ENCODE measurements at regions not wholly inside any gene's neighbourhood (a gene's known extent, or its start where the extent isn't known, plus 50 kb on each side); places are given as distances from the start of the nearest gene placed in this dataset.

DNA sequence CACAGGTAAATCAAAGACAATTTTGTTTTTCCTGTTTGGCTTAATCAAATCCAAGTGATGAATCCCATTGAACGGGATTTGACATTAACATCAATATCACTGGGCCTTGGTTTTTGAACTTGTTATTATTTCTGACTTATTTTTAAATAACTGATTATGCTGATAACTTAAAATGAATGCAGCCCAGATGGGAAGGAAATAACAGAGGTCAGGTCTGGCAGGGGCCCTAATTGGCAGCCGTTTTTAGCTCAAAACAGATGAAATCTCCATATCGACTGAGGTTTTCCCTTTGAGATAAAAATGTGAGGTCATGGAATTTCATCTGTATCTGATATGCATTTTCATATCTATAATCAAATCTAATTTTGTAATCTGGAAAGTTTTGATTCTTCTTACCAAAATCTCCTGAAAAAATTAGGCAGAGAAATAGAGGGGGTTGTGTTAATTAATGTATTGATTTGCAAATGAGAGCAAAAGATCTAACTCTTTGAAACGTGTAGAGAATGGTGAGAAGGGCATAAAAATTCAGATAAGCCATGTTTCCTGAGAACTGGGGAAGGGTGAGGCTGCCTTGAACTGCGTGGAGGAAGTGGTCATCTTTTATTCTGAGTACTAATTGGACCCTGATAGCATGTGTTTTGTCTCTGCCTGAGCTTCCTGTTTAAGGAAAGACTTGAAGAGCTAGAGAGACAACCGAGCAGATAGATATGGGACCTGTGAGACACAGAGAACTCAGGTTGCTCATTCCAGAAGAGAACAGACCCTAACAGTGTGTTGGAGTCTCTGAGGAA, 98.2 kb upstream of the C1QTNF9B start:
- Histone ChIP-seq H3K4me3 (no peak overlapping the region), H3K9me3 (no peaks in the 10 kb centered on the region; the same call in 2 of the 3 replicates), H3K4me1 (no peaks in the 10 kb centered on the region), H3K4me2 (no peak overlapping the region), H3K27ac (no peak overlapping the region)
- FAIRE-seq: no peak
- DNase-seq (ENCODE audit: low read depth in 1 of 2, low spot score in 1 of 2): no peak
- ChIA-PET POLR2A (no interaction called here), CTCF (no interaction called here)
- 35% methylated on average over 6 of the region's 6 CpGs for WGBS (ENCODE audit: missing lambda C conversion rate)
- no peak for TF ChIP-seq JUNB (IDR thresholded peaks at IDR 0.05)
- no peak for TF ChIP-seq FOSL2 (IDR thresholded peaks at IDR 0.05)
- no peak for TF ChIP-seq FOSL2 (CRISPR knock-in tag; IDR thresholded peaks at IDR 0.05)
- no peak for TF ChIP-seq RNF2 (IDR thresholded peaks at IDR 0.05; ENCODE audit: borderline replicate concordance, low read depth)
- TF ChIP-seq JUN (IDR thresholded peaks at IDR 0.05): no peak
- TF ChIP-seq FOXS1 (CRISPR knock-in tag; IDR thresholded peaks at IDR 0.05): no peak
- TF ChIP-seq EHMT2 (IDR thresholded peaks at IDR 0.05; ENCODE audit: low read depth): no peak
- no peak for TF ChIP-seq EP300 (IDR thresholded peaks at IDR 0.05)
- ATAC-seq: no peak

DNA sequence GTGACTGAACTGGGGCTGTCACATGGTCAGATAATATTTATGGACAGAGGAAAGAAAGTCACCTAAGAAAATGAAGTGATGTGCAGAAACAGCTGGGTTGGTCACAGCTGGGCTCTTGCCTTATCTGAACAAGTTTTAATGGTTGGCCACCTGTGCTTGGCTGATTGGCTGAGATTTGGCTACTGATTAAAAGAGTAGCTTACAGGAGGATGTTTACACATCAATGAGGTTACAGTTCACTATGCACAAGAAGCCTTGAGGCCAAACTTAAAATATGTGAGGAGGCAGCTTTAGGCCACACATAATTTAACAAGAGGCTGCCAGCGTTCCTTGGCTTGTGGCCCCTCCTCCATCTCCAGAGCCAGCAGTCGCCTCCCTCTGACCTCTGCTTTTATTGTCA, 99.2 kb upstream of the C1QTNF9B start:
- POLR2A ChIA-PET: no interaction called here
- DNase-seq (ENCODE audit: low read depth in 1 of 2, low spot score in 1 of 2): no peak

DNA sequence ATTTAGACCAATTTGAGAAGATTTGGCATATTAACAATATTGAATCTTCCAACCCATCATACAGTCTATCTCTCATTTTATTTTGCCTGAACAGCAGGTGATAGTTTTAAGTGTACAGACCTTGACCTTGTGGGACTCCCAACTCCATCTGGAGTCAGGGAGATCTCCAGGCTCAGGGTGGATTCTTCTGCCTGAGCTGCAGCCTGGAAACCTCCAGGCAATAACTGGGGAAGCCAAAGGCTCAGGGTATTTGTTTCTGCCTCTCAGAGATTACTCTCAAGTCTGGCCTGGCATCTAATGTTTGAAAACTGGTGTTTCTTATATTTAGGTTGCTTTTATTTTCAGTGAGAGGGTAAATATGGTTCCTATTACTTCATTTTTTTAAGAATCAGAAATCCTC, 102.1 kb upstream of the C1QTNF9B start:
- no peak overlapping the region for H3K4me3 ChIP-seq
- POLR2A ChIA-PET: no interaction called here
- H3K27ac ChIP-seq: no peak overlapping the region
- CTCF ChIA-PET: no interaction called here
- H3K9me3 ChIP-seq: no peaks in the 10 kb centered on the region; the same call in 2 of the 3 replicates
- FAIRE-seq (no peak), DNase-seq (ENCODE audit: low read depth in 1 of 2, low spot score in 1 of 2) (no peak), ATAC-seq (no peak)
- H3K4me2 ChIP-seq: no peak overlapping the region
- no peaks in the 10 kb centered on the region for H3K4me1 ChIP-seq
- no peak for TF ChIP-seq ESRRA (IDR thresholded peaks at IDR 0.05; ENCODE audit: borderline replicate concordance, low read length)
- no peak for TF ChIP-seq JUNB (IDR thresholded peaks at IDR 0.05)
- no peak for TF ChIP-seq CBX8 (IDR thresholded peaks at IDR 0.05)
- TF ChIP-seq POLR2A (IDR thresholded peaks at IDR 0.05; ENCODE audit: low read length): no peak
- no peak for TF ChIP-seq TP53 (CRISPR knock-in tag; IDR thresholded peaks at IDR 0.05)
- no peak for TF ChIP-seq SREBF2 (IDR thresholded peaks at IDR 0.05)
- TF ChIP-seq, protein P1, sequence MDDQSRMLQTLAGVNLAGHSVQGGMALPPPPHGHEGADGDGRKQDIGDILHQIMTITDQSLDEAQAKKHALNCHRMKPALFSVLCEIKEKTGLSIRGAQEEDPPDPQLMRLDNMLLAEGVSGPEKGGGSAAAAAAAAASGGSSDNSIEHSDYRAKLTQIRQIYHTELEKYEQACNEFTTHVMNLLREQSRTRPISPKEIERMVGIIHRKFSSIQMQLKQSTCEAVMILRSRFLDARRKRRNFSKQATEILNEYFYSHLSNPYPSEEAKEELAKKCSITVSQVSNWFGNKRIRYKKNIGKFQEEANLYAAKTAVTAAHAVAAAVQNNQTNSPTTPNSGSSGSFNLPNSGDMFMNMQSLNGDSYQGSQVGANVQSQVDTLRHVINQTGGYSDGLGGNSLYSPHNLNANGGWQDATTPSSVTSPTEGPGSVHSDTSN (IDR thresholded peaks at IDR 0.05): no peak
- no peak for TF ChIP-seq FOSB (CRISPR knock-in tag; IDR thresholded peaks at IDR 0.05)

More for the DNA sequence above, 99.2 kb upstream of the C1QTNF9B start:
- TF ChIP-seq ZC3H11A (IDR thresholded peaks at IDR 0.05): no peak
- Histone ChIP-seq H3K4me2 (no peak overlapping the region), H3K27ac (no peak overlapping the region), H3K9me3 (no peaks in the 10 kb centered on the region; the same call in 2 of the 3 replicates), H3K4me1 (no peaks in the 10 kb centered on the region), H3K4me3 (no peak overlapping the region)
- no peak for ATAC-seq
- FAIRE-seq: no peak
- 8% methylated on average over 2 of the region's 2 CpGs for WGBS (ENCODE audit: missing lambda C conversion rate)
- CTCF ChIA-PET: no interaction called here

DNA sequence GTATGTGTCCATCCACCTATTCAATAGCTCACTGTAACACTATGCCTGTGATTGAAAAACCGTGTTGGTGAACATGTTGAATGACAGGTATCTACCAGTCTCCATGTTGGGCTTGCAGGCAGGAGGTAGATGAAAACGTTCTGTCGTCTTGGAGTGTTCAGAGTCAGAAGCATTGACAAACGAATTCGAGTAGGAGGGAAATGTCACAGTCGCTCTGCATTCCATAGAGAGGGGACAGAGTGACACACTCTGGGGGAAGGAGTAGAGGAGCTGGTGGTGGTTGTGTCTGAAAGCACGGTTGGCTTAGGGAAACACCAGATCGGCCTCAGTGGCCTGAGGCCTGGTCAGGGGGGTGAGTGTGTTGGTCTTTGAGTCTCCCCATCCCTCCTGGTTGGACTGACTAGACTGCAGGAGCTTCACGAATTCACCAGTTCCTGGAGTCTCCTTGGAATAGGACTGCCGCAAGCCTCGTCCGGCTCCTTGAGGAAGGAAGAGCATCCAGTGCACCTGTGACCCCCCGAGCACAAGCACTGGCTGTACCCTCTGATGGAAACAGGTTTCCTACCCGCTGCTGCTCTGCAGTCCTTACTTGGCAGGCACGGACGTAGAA, 105.0 kb upstream of the C1QTNF9B start:
- ChIA-PET CTCF (no interaction called here), POLR2A (no interaction called here)
- WGBS (ENCODE audit: missing lambda C conversion rate): 63% methylated on average over 16 of the region's 16 CpGs
- H3K27ac ChIP-seq: no peak overlapping the region
- TF ChIP-seq HOXB5 (CRISPR knock-in tag; IDR thresholded peaks at IDR 0.05): no peak
- no peak for TF ChIP-seq ESRRA (IDR thresholded peaks at IDR 0.05; ENCODE audit: borderline replicate concordance, low read length)
- FAIRE-seq (no peak), ATAC-seq (no peak), DNase-seq (ENCODE audit: low read depth in 1 of 2, low spot score in 1 of 2) (no peak)
- no peak overlapping the region for H3K4me3 ChIP-seq
- no peak overlapping the region for H3K4me2 ChIP-seq
- H3K9me3 ChIP-seq: no peaks in the 10 kb centered on the region
- H3K4me1 ChIP-seq: peaks cover 11% of the 10 kb centered on the region
